ENCODE measurements at regions not wholly inside any gene's neighbourhood (a gene's known extent, or its start where the extent isn't known, plus 50 kb on each side); places are given as distances from the start of the nearest gene placed in this dataset.
"Not testable (repeated sequence)": the region's sequence is repeated elsewhere in the genome, so short reads cannot be mapped to it uniquely, and the experiment has no call there.

- TF ChIP-seq CTCF (IDR thresholded peaks at IDR 0.05); POLR2AphosphoS5 (IDR thresholded peaks at IDR 0.05); POLR2A (IDR thresholded peaks at IDR 0.05); EP300 (IDR thresholded peaks at IDR 0.05; ENCODE audit: low read depth): not testable (repeated sequence)
Measured at GRCh38 chr16:73398604-73399003, 350.7 kb upstream of the ZFHX3 start.
